ENCODE measurements at regions not wholly inside any gene's neighbourhood (a gene's known extent, or its start where the extent isn't known, plus 50 kb on each side); places are given as distances from the start of the nearest gene placed in this dataset.
"Not testable (repeated sequence)": the region's sequence is repeated elsewhere in the genome, so short reads cannot be mapped to it uniquely, and the experiment has no call there.

DNA sequence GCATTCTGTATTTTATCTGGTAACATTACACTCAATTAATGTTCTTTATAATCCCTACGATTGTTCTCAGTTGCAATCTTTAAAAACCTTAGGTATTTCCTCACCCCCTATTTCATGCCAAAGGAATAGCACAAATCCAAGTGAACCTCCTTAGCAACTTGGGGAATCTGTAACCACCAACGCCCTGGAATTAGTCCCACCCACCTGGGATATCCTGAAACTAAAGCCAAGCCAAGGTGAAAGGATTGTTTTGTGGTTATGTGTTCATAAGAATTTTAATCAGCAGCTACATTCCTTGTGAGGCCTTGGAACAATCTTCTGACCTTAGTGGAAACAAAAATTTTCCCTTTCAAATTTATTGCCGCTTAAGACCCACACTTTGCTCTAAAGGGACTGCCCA is 908.7 kb downstream of the TTLL7 start:
- DNase-seq (ENCODE audit: low read depth in 2 of 2): no peak

- no peak for DNase-seq (ENCODE audit: low read depth in 2 of 2)
Measured at GRCh38 chr1:83087851-83088250, 911.1 kb downstream of the TTLL7 start.

- DNase-seq (ENCODE audit: low read depth in 2 of 2): no peak
Measured at GRCh38 chr1:83086986-83087512, 911.9 kb downstream of the TTLL7 start.

DNA sequence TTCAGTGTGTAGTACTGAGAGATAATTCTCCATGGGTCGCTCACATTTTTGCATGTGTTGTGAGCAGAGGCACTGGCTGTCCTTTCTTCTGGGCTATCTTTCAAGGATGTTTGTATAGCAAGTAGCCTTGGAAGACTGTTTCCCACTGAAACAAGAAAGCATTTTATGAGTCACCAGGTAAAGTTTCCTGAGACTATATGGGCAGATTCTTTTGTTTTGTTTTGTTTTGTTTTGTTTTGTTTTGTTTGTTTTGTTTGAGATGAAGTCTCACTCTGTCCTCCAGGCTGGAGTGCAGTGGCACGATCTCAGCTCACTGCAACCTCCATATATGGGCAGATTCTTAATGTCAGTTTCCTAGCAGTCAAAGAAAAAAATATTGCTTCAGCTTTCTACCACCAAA is 912.6 kb downstream of the TTLL7 start:
- no peak for DNase-seq (ENCODE audit: low read depth in 2 of 2)

DNA sequence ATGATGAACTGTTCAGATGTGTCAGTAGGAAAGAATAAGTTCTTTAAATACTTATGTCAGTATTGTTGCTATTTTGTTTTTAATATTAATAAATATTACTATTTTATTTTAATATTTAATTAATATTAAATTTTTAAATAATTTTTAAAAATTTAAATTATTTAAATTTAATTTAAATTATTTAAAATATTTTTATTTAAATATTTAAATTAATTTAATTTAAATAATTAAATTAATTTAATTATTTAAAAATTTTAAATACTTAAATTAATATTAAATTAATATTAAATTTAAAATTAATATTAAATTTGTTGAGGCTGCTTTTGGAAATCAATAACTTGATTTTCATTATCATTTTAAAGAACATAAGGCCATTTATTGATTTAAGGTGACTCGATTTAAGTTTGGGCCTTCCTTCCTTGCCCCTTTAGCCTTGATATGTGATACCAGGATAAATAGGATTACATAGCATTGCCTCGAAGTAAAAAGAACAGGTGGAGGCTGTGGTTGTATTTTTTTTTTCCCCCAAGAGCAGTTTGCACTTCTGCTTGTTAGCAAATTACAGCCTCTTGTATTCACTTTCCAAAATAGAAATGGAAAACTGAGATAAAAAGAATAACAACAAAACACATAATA is 915.2 kb downstream of the TTLL7 start:
- no peak for DNase-seq (ENCODE audit: low read depth in 2 of 2)

GRCh38 chr1:83077411-83077810 is 921.5 kb downstream of the TTLL7 start:
- DNase-seq (ENCODE audit: low read depth in 2 of 2): no peak

- no peak for DNase-seq (ENCODE audit: low read depth in 2 of 2)
Measured at GRCh38 chr1:83075107-83075506, 923.8 kb downstream of the TTLL7 start.

GRCh38 chr1:83067954-83068353 is 931.0 kb downstream of the TTLL7 start:
- no peak for DNase-seq (ENCODE audit: low read depth in 2 of 2)

DNA sequence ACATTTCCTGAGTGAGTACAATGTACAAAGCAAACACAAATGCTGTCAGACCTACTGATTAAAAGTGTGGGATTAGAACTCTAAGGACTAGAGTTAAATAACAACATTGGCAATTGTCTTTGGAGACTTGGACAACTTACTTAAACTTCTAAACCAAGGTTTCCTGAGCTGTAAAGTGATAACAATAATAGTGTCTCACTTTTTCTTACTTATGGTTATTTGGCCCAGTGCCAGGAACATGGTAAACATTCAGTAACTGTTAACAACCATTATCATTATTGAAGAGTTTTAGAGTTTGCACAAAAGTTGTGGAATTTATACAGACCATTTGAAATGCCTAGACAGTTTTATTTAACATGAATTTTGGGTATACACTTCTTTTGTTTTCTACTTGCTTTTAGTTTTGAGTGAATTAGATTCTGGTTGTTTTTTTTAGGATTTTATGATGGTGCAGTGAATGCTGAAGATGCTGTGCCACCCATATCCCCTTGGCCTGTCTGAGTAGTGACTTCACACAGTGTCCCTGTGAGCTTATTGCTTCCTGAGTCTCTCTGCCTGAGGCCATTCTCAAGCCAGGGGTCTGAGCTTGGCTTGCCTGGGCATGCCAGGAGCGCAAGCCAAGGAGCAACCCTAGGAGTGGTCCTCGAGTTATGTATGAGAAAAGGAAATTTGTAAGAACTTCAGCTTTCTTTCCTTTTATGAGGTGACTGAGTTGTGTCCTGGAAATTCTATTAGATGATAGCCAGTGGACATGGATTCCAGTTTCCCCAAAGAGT is 932.8 kb downstream of the TTLL7 start:
- no peak for DNase-seq (ENCODE audit: low read depth in 2 of 2)

GRCh38 chr1:83064589-83065242 is 934.2 kb downstream of the TTLL7 start:
- no peak for DNase-seq (ENCODE audit: low read depth in 2 of 2)

DNA sequence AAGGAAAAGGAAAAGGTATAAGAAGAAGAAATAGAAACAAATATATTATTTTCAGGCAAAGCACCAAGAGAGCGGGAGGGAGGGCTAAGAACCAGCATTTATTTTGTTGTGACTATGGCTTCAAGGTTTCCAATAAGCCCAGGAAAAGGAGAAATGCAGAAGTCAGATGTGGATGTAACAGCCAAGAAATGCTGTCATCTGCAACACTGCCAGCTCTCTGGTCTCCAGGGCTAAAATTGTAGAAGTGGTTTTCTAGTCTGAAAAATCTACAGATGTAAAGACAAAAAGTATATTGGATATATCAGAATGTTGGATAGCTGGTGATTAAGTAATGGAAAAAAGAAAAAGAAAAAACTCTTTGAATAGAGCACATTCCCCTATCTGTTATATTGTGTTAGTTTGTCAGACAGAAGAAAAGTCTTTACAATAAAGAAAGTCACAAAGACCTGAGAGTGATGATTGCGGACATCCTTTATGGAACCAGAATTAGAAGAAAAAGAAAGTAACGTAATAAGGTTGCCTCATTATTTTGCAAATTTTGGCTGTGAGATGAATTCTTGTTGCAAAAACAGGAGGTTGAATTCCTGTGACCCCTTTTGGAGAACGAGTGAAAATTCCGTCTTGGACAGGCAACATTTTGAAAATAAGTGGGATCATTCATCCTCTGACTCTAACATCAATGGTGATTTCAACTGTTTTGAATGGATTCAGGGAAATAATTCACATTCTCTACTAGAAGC is 938.1 kb downstream of the TTLL7 start:
- no peak for DNase-seq (ENCODE audit: low read depth in 2 of 2)

DNA sequence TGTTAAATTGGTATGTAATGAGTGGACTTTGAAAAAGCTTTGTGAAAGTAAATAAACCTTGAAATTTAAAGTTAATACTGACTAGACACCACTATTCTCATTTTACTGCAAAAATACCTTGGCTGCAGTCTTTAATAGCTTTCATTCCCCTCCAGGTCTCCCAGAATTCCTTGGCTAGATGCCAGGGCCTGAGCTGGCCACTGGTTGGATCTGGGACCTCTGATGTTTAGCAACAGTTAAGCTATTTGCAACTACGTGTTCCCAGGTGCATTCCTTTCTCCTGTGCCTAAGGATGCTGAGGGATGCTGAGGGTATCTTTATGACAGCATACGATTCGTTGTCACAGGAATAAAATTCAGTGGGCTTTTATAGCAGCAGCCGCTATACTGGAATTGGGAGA is 938.7 kb downstream of the TTLL7 start:
- DNase-seq (ENCODE audit: low read depth in 2 of 2): no peak

DNA sequence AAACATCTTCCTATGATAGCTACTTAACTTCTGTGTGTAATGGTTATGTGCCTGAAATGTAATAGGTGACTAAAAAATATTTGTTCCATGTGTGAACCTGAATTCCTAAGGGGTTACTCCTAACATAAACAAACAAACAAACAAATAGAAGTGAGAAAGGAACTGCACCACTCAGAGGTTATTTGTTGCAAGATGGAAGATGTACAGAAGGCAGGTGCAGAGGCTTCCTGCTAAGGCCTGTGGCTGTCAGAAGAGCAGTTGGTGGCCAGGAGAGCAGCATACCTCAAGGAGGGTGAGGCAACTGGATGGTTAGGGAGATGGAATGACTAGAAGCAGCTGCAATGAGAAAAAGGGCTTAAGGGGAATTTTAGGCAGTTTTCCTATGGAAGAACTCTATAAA is 940.6 kb downstream of the TTLL7 start:
- no peak for DNase-seq (ENCODE audit: low read depth in 2 of 2)

DNA sequence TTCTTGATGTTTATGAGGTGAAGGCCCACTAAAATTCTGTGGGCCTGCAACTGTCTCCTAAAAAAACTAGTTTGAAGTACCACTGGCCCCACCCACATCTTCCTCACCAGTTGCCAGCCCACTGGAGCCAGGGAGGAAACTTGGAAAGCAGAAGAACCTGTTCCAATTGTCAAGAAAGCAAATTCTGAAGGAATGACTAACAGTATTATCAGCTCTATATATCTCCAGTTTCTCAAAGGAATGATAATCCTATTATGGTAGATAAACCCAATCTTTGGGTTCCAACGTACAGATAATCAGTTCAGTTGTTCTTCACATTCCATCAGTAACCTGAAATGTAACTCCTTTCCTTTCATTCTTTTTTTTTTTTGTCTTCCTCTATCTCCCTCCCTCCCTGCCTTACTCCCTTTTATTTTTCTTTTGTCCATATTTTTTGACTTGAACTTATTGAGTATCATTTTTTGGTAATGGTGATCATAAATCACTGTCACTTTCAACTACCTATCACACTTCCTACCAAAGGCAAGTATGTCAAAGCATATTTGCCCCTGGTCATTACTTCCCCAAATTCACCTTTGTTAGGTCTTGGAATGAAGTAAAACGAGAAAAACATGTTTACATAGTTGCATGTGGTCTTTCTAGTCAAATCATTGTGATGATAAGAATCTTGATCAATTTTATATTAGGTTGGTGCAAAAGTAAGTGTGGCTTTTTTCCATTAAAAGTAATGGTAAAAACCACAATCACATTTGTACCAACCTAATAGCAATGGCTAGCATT is 943.4 kb downstream of the TTLL7 start:
- DNase-seq (ENCODE audit: low read depth in 2 of 2): no peak

- DNase-seq (ENCODE audit: low read depth in 2 of 2): no peak
Measured at GRCh38 chr1:83053446-83053845, 945.5 kb downstream of the TTLL7 start.

GRCh38 chr1:83052865-83053264 is 946.1 kb downstream of the TTLL7 start:
- no peak for DNase-seq (ENCODE audit: low read depth in 2 of 2)

DNA sequence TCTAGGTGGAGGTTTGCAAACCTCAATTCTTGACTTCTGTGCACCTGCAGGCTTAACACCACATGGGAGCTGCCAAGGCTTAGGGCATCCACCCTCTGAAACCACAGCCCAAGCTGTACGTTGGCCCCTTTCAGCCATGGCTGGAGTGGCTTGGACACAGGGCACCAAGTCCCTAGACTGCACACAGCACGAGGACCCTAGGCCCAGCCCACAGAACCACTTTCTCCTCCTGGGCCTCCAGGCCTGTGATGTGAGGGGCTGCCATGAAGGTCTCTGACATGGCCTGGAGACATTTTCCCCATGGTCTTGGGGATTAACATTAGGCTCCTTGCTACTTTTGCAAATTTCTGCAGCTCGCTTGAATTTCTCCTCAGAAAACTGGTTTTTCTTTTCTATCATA is 947.9 kb downstream of the TTLL7 start:
- not testable (repeated sequence) for DNase-seq (ENCODE audit: low read depth in 2 of 2)

DNA sequence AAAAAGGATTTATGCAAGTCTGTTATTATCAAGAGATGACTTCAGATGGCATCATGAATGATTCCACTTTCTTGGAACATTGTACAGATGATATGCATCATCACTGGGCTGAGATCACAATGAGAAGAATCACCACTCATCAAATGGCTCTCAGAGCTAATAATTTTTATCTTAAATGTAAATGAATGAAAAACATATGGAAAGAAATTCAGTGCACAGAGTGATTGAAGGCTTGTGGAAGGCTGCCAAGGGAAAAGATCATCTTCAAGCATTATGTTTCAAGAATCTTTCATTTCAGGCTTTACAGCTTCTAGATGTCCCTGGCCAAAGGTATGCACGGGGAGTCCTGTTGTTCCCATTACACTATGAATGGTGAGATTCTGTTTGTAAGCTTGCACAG is 955.7 kb downstream of the TTLL7 start:
- DNase-seq (ENCODE audit: low read depth in 2 of 2): peak; percentile 37 to 56

- not testable (repeated sequence) for DNase-seq (ENCODE audit: low read depth in 2 of 2)
Measured at GRCh38 chr1:83039091-83039490, 959.8 kb downstream of the TTLL7 start.

- no peak for DNase-seq (ENCODE audit: low read depth in 2 of 2)
Measured at GRCh38 chr1:83034851-83035250, 964.1 kb downstream of the TTLL7 start.

GRCh38 chr1:83033682-83034081 is 965.2 kb downstream of the TTLL7 start:
- DNase-seq (ENCODE audit: low read depth in 2 of 2): no peak
